ENCODE measurements at regions not wholly inside any gene's neighbourhood (a gene's known extent, or its start where the extent isn't known, plus 50 kb on each side); places are given as distances from the start of the nearest gene placed in this dataset.
"Not testable (repeated sequence)": the region's sequence is repeated elsewhere in the genome, so short reads cannot be mapped to it uniquely, and the experiment has no call there.

GRCh38 chr7:149600669-149601330 is 103.2 kb upstream of the ZNF746 start:
- peak; percentile 28 for DNase-seq

DNA sequence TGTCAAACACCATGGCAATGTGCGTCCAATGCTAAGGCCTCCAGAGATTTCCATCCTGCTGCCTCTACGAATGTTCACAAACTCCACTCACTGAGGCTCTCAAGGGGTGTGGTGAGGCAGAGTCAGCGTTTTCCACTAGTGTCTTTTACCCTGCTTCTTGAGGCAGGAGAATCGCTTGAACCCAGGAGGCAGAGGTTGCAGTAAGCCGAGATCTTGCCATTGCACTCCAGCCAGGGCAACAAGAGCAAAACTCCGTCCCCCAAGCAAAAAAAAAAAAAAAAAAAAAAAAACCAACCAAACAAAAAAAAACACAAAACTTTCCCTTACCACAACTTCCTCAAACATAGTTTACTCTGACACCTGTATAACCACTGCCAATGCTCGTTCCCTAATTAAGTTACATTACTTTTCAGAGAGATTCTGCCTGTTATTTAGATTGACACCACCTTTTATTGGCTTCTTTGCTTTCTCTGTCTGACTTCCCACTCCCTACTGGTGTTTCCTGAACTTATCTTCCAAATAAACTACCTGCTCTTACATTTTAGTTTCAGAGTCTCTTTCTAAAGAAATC is 102.1 kb upstream of the ZNF746 start:
- DNase-seq, result peak; percentile 37

DNA sequence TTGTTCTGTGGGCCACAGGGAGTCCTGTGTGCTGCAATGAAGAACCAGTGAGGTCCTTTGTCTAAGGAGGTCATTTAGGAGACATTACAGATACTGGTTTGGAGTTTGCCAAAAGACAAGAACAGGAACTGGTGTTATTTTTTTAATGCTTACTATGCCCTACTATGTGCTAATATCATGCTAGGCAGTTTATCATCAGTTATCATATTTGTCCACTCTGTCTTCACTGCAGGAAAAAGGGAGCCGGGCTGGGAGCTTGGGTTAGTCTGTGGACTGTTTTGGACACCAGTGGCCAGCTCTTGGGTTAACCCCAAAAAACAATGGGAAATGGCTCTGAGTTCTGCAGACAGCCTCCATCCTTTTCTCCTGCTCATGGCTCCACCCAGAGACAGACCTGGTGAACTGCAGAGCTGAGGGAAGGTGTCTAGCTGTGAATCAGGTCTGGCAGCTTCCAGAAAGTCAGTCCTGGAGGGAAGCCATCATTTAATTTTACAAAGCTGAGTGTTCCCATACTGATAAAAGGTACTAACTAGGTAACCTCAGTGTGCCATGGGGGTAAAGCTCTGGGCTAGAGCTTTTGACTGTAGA is 101.2 kb upstream of the ZNF746 start:
- DNase-seq, result no peak

GRCh38 chr7:149597789-149598188 is 100.2 kb upstream of the ZNF746 start:
- DNase-seq, result not testable (repeated sequence)

GRCh38 chr7:149595541-149595940 is 97.9 kb upstream of the ZNF746 start:
- DNase-seq, result no peak

GRCh38 chr7:149595078-149595477 is 97.5 kb upstream of the ZNF746 start:
- no peak for DNase-seq

- no peak for DNase-seq
These were observed 91.3 kb upstream of the ZNF746 start for GRCh38 chr7:149588930-149589329.

GRCh38 chr7:149586646-149587645 is 89.3 kb upstream of the ZNF746 start:
- no peak for DNase-seq

GRCh38 chr7:149584530-149584929 is 86.9 kb upstream of the ZNF746 start:
- DNase-seq, result no peak

- no peak for DNase-seq
These were observed 86.4 kb upstream of the ZNF746 start for GRCh38 chr7:149584009-149584408.

GRCh38 chr7:149580328-149580727 is 82.7 kb upstream of the ZNF746 start:
- no peak for DNase-seq

GRCh38 chr7:149579365-149579764 is 81.8 kb upstream of the ZNF746 start:
- DNase-seq, result not testable (repeated sequence)

GRCh38 chr7:149574428-149574827 is 76.8 kb upstream of the ZNF746 start:
- DNase-seq, result not testable (repeated sequence)

- DNase-seq, result no peak
These were observed 75.9 kb upstream of the ZNF746 start for GRCh38 chr7:149573519-149573918.

- not testable (repeated sequence) for DNase-seq
These were observed 75.3 kb upstream of the ZNF746 start for GRCh38 chr7:149572920-149573319.

DNA sequence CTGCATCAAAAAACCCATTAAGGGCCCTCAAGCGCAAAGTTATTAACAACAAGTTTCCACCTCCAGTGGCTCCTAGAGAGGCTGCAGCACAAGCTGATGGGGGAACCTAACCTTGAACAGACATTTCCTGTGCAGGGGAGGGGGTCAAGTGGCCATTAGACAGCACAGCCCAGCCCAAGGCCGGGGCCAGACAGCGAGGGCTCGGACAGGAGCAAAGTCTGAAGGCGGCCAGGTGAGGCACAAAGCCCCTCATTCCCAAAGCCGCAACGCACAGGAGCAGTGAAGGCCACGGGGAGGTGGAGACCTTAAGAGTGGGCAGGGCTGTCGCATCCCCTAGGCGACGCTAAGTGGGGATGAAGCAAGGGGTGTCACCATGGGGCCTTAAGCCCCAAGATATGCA is 73.2 kb upstream of the ZNF746 start:
- DNase-seq, result no peak

DNA sequence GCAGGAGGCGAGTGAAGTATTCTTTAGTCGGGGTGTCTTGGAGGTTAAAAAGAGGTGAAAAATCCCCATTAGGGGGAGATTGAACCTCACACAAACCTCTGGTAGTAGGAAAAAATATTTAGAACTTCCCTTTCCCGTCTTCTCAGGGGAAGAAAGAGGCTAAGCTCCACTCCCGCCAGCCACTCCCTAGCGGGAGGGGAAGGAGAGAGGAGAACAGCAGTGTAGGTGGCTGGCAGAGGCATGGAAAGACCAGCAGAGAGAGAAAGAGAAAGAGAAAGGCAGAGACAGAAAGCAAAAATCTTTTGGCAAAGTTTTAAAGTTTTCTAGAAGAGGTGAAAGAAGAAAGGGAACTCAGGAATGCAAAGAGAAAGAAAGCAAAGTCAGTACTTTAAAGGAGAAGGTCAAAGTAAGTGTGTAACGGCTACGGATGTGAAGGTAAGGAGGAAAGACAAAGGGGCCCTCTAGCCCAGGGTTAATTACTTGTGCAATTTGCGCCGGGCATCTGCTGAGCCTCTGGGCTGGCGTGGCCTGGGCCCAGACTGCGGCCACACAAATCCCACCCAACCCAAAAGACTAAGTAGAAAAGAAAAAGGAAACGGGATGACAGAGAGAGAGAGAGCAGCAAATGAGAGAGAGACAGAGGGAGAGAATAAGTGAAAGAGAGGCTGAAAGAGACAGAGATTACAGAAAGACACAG is 72.3 kb upstream of the ZNF746 start:
- no peak for DNase-seq

- DNase-seq, result no peak
These were observed 71.6 kb upstream of the ZNF746 start for GRCh38 chr7:149569025-149569725.

DNA sequence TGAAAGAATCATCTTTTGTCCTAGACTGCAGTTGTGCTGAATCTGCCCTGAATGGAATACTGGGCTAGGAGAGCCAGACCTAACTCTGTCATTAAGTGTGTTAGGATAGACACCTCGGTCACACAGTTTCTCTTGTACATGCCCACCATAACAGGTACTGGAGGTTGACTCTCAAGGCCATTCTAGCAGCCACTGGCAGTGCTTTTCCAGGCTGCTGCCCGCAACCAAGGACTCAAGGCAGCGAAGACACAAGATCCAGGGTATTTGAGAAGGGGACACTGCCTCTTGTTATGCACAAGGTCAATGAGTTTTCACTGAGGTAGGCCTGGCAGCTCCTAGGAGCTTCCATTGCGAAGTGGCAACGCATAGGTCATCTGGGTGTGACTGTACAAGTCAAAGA is 70.6 kb upstream of the ZNF746 start:
- DNase-seq, result no peak

- DNase-seq, result no peak
These were observed 68.5 kb upstream of the ZNF746 start for GRCh38 chr7:149566103-149566502.

- DNase-seq, result no peak
These were observed 67.4 kb upstream of the ZNF746 start for GRCh38 chr7:149565096-149565382.

Data from CD4-positive, alpha-beta T cell treated with Interleukin-21 for 1 hour (primary cell).